ENCODE measurements at regions not wholly inside any gene's neighbourhood (a gene's known extent, or its start where the extent isn't known, plus 50 kb on each side); places are given as distances from the start of the nearest gene placed in this dataset.

DNA sequence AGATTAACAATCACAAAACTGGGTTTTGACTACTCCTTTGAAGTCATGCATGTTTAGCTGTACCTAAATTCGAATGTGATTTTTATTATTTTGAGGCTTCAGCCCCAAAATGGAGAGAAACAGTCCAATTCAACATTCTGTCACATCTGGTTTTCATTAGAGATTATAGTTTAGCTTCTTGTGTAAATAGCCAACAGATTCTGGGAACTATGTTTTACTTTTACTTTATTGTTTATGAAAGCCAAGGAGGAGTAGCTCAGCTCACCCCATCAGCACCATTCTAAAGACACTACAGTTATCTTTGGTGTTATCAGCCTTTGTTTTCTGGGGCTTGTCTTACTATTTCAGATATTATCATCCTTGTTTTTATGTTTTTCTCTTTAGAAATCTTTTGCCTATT is 465.0 kb upstream of the CWC22 start:
- TF ChIP-seq, protein P1, sequence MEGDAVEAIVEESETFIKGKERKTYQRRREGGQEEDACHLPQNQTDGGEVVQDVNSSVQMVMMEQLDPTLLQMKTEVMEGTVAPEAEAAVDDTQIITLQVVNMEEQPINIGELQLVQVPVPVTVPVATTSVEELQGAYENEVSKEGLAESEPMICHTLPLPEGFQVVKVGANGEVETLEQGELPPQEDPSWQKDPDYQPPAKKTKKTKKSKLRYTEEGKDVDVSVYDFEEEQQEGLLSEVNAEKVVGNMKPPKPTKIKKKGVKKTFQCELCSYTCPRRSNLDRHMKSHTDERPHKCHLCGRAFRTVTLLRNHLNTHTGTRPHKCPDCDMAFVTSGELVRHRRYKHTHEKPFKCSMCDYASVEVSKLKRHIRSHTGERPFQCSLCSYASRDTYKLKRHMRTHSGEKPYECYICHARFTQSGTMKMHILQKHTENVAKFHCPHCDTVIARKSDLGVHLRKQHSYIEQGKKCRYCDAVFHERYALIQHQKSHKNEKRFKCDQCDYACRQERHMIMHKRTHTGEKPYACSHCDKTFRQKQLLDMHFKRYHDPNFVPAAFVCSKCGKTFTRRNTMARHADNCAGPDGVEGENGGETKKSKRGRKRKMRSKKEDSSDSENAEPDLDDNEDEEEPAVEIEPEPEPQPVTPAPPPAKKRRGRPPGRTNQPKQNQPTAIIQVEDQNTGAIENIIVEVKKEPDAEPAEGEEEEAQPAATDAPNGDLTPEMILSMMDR (conservative IDR thresholded peaks at IDR 0.05; ENCODE audit: low read length) = no peak
- H3K4me3 ChIP-seq (ENCODE audit: low read length) = no peak overlapping the region
- peak; percentile 60 for DNase-seq (ENCODE audit: low read depth)

DNA sequence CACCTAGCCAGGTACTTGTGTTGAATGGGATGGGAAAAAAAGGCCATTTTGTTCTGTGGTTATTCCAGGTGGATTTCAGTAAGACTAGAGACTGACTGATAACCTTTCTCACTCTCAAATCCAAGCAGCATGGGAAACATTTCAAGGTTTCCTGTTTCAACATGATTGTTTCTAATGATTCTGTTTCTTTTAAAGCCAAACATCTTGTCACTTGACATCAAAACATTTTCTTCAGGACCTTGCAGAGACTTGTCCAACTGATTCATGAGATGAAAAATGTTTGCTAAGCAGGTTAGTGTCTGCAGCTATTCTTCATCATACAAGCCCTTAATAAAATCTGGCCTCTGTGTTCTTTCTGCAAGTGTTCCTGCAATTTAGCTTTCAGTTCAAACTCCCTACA is 456.5 kb upstream of the CWC22 start:
- no peak for DNase-seq (ENCODE audit: low read depth)
- H3K4me3 ChIP-seq (ENCODE audit: low read length) = no peak overlapping the region
- TF ChIP-seq, protein P1 (conservative IDR thresholded peaks at IDR 0.05; ENCODE audit: low read length) = no peak

DNA sequence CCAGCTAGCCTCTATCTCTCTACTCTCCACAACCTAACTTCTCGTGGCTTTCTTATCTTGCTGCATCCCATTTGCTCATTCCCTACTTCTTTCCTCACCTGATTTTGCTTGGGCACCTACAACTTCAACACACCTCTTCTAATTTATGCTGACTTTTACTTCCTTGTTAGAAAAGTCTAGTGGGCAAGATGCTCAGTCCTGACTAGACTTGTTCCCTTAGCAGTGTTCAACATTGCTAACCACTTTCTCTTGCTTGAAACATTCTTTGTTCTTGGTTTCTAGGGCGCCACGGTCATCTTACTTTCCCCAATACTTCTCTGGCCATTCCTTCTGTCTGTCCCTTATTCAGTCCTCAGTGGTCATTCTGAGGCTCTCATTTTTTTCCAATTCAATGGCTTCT is 454.7 kb upstream of the CWC22 start:
- H3K4me3 ChIP-seq (ENCODE audit: low read length) = no peak overlapping the region
- no peak for DNase-seq (ENCODE audit: low read depth)
- TF ChIP-seq, protein P1 (conservative IDR thresholded peaks at IDR 0.05; ENCODE audit: low read length) = no peak

DNA sequence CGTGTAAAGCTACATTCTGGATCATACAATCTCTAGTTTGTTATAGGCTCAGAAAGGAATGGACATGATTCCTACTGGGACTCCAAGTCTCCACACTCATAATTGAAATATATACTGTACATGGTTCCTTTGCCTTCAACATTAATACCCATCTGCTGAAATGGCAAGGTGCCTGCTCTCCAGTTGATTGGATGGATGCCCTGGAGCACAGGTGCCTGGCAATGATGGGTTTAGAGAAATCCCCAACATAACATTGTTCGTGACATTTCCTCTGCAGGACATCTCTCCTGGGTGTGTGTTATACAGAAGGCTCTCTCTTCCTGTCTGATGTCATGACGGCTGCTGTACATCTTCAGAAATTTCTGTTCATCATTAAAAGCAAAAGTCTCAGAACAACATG is 449.7 kb upstream of the CWC22 start:
- no peak for DNase-seq (ENCODE audit: low read depth)
- TF ChIP-seq, protein P1 (conservative IDR thresholded peaks at IDR 0.05; ENCODE audit: low read length) = no peak
- no peak overlapping the region for H3K4me3 ChIP-seq (ENCODE audit: low read length)

DNA sequence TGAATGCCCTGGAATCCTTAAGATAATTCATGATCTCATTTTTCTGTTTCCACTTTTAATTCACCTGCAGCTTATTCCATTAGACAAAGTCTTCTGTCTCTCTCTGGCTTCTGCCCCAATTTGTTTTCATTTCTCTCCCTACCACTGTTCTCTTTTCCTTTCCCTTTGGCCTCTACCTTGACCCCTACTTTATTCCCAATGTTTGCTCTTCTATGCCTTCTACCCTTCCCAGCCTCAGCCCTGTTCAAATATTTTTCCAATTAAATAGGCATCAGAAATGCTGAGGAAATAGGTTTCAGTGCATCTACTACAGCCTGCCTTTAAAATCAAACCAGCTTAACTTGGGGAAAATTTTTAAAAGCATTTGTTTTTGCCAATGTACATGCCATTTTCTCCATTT is 443.7 kb upstream of the CWC22 start:
- DNase-seq (ENCODE audit: low read depth) = no peak
- TF ChIP-seq, protein P1 (conservative IDR thresholded peaks at IDR 0.05; ENCODE audit: low read length) = no peak
- H3K4me3 ChIP-seq (ENCODE audit: low read length) = no peak overlapping the region

DNA sequence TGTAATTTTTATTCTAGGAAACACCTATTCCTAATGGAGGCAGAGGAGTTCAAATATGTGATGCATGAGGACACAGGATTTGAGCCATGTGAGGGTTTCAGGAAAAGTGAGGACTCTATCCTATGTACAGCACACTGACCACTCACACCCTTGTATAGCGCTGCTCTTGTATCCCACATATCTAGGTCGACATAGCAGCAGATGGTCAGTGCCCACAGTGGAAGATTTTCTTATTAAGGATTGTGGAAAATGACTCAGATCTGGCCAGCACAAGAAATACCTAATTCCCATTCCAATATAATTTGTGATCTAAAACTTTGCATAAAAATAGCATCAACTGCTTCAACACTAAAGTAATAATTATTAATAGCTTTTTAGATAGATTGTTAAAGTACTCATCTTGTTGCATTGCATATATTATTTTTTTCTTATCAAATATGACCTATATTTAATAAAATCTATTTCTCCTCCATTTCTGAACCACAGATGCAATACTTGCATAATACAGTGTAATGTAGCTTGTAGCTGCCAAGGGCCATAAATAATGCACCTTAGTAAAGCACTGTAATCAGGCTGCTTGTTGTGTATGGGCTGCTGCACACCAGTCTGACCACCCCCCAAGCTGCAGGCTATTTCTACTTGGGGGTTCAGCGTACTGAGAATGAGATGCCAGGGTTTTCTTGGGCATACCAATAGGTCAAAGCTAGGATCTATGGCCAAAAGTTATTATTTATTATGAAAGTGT is 442.2 kb upstream of the CWC22 start:
- H3K4me3 ChIP-seq (ENCODE audit: low read length) = no peak overlapping the region
- TF ChIP-seq, protein P1 (conservative IDR thresholded peaks at IDR 0.05; ENCODE audit: low read length) = no peak
- peak; percentile 28 for DNase-seq (ENCODE audit: low read depth)

DNA sequence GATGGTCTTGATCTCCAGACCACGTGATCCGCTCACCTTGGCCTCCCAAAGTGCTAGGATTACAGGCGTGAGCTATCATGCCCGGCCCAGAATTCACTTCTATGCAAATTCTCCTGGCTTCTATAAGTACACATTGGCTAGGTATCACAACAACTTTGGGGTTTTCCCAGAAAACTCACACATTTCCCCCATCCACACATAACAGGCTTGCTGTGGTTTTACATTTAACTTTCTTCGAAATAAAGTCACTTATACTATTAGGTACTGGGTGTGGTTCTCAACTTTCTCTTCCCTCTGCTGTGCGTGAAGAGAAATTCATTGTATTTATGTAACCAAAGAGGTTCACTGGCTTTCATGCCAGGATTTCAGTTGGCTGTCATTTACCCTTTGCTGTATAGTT is 439.4 kb upstream of the CWC22 start:
- TF ChIP-seq, protein P1 (conservative IDR thresholded peaks at IDR 0.05; ENCODE audit: low read length) = no peak
- H3K4me3 ChIP-seq (ENCODE audit: low read length) = no peak overlapping the region
- no peak for DNase-seq (ENCODE audit: low read depth)
